Gastrocnemius medialis (tissue), 4 donors: ENCODE measurements at regions not wholly inside any gene's neighbourhood (a gene's known extent, or its start where the extent isn't known, plus 50 kb on each side); places are given as distances from the start of the nearest gene placed in this dataset.

Experiments
- ATAC-seq, 2 donors: fragments of 150-250 bp; one replicate each; pipeline ENCODE4 v1.9.1; 2016
- DNase-seq, 2 donors: peaks; one replicate each; pipeline ENCODE4 v3.0.0-alpha.2; 2019
- H3K27ac ChIP-seq, 4 donors: fragments of 200-600 bp; sonication (generic); 1 replicate in 1 of 4; 2 replicates in 3 of 4; pipeline ENCODE4 v1.5.1; 2016 to 2018; ENCODE audit warnings: mild to moderate bottlenecking in 2 of 4, moderate library complexity in 1 of 4
- H3K27me3 ChIP-seq, 3 donors: fragments of 200-600 bp; sonication (generic) in 2 of 3; 1 replicate in 1 of 3; 2 replicates in 2 of 3; pipeline versions ENCODE4 v1.5.1 to v1.6.0; 2016 to 2019; ENCODE audit warnings: mild to moderate bottlenecking in 1 of 3, moderate library complexity in 1 of 3
- H3K36me3 ChIP-seq, 2 donors: fragments of 200-600 bp; sonication (generic) in 1 of 2; one replicate each; pipeline ENCODE4 v1.5.1; 2017 to 2018
- H3K4me1 ChIP-seq, 2 donors: fragments of 200-600 bp; sonication (generic) in 1 of 2; one replicate each; pipeline ENCODE4 v1.5.1; 2016 to 2017; ENCODE audit warnings: mild to moderate bottlenecking in 2 of 2
- H3K4me3 ChIP-seq, 4 donors: fragments of 200-600 bp; sonication (generic) in 3 of 4; 1 replicate in 1 of 4; 2 replicates in 3 of 4; pipeline ENCODE4 v1.5.1; 2016 to 2019; ENCODE audit warnings: mild to moderate bottlenecking in 2 of 4
- H3K9me3 ChIP-seq, 3 donors: fragments of 200-600 bp; sonication (generic) in 2 of 3; 1 replicate in 1 of 3; 2 replicates in 2 of 3; pipeline ENCODE4 v1.5.1; 2016 to 2019
- POLR2A ChIP-seq, 2 donors: fragments of 450-650 bp; IDR thresholded peaks; one replicate each; pipeline ENCODE4 v1.6.1; 2017; ENCODE audit warnings: antibody characterized with exemption in 2 of 2, mild to moderate bottlenecking in 2 of 2, moderate library complexity in 2 of 2
- in situ Hi-C, 4 donors: fragments of 200-750 bp; cut with MboI; loops; one replicate each; pipeline versions ENCODE4 v1.15.0 to v1.8.0; 2017; ENCODE audit warnings: low sequenced_read_pairs in 4 of 4
- intact Hi-C: fragments of 100-400 bp; cut with DNase I; formaldehyde crosslinking; loops from one replicate; pipeline ENCODE4 v1.15.1; 2023; ENCODE audit warnings: low total_unique reads
- TF ChIP-seq, protein P1 (sequence below), 5 experiments: fragments of 450-650 bp in 3 of 5; fragments of 200-600 bp in 2 of 5; sonication (generic) in 2 of 5; IDR thresholded peaks in 4 of 5; conservative IDR thresholded peaks in 1 of 5; 1 replicate in 4 of 5; 2 replicates in 1 of 5; pipeline ENCODE4 v1.5.1; 2016 to 2019; ENCODE audit warnings: antibody characterized with exemption in 5 of 5, mild to moderate bottlenecking in 3 of 5, moderate library complexity in 3 of 5

DNA sequence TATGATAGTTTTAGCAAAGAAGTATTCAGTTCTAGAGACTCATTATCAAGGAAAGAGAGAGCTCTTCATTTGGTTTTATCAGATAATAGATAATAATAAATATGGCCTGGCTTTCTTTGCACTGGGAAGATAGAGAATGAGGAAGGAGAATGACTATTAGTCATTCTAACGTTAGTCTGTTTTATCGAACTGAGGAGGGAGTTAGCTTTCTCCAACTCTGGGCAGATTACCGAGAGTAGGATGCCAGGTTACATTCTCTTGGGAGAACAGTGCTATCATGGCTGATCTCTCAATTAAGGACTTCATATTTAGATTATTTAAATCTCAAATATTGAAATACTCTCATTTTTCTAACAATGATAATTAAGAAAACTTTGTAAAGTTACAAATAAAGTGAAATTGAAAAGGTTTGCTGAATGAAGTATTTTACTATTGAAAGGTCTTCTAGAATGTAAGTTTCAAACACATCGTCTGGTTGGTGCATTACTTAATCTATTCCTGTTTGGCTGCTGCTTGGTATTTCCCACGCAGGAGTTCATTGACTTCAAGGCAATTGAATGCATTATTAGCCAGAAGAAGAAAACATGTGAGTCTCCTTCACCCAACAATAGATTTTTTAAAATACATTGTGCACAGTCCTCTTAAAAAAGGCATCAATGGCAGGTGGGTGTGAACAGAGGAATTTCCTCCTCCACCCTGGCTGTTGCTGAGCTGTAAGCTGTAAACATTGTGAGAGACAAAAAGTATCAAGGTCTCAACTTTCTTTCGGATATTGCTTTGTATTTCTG, 140.8 kb downstream of the C9orf152 start:
- in situ Hi-C loops (loop anchor here in 1 of 4 donors (25.0 kb wide), 1 partner anchor 505 kb away; no protein-coding TSS in a partner anchor), intact Hi-C loops (no loop called here)
- DNase-seq (no peak), ATAC-seq (peak in 1 of 2 donors; percentile 42)
- no peaks in the 10 kb centered on the region for H3K9me3 ChIP-seq
- TF ChIP-seq POLR2A (IDR thresholded peaks at IDR 0.05), result no peak
- TF ChIP-seq, protein P1, sequence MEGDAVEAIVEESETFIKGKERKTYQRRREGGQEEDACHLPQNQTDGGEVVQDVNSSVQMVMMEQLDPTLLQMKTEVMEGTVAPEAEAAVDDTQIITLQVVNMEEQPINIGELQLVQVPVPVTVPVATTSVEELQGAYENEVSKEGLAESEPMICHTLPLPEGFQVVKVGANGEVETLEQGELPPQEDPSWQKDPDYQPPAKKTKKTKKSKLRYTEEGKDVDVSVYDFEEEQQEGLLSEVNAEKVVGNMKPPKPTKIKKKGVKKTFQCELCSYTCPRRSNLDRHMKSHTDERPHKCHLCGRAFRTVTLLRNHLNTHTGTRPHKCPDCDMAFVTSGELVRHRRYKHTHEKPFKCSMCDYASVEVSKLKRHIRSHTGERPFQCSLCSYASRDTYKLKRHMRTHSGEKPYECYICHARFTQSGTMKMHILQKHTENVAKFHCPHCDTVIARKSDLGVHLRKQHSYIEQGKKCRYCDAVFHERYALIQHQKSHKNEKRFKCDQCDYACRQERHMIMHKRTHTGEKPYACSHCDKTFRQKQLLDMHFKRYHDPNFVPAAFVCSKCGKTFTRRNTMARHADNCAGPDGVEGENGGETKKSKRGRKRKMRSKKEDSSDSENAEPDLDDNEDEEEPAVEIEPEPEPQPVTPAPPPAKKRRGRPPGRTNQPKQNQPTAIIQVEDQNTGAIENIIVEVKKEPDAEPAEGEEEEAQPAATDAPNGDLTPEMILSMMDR (IDR thresholded peaks at IDR 0.05 in 4 of 5, conservative IDR thresholded peaks at IDR 0.05 in 1 of 5), result no peak
- H3K27ac ChIP-seq, result peak overlapping the region; percentile 11 to 60 (median 16)
- H3K36me3 ChIP-seq, result no peaks in the 10 kb centered on the region
- H3K27me3 ChIP-seq, result no peaks in the 10 kb centered on the region
- no peak overlapping the region for H3K4me3 ChIP-seq
- H3K4me1 ChIP-seq, result peaks cover 18 to 38% of the 10 kb centered on the region in 2 donors

DNA sequence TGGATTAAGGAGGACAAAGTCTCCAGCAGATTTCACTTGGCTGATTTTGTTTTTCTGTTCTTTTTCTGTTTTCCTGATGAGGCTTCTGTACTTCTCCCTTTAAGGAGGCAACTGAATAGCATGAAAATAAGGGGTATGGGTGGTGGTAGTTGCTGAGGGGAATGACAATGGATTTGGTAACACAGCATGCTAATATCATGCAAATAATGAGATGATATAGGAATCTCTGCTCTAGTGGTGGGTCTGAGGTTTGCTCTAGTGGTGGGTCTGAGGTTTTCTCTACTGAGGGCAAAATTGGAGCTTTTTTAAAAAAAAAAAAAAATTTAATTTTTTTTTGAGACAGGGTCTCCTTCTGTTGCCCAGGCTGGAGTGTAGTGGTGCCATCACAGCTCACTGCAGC, 139.7 kb downstream of the C9orf152 start:
- in situ Hi-C loops, result loop anchor here in 1 of 4 donors (25.0 kb wide), 1 partner anchor 506 kb away; no protein-coding TSS in a partner anchor
- intact Hi-C loops, result no loop called here

DNA sequence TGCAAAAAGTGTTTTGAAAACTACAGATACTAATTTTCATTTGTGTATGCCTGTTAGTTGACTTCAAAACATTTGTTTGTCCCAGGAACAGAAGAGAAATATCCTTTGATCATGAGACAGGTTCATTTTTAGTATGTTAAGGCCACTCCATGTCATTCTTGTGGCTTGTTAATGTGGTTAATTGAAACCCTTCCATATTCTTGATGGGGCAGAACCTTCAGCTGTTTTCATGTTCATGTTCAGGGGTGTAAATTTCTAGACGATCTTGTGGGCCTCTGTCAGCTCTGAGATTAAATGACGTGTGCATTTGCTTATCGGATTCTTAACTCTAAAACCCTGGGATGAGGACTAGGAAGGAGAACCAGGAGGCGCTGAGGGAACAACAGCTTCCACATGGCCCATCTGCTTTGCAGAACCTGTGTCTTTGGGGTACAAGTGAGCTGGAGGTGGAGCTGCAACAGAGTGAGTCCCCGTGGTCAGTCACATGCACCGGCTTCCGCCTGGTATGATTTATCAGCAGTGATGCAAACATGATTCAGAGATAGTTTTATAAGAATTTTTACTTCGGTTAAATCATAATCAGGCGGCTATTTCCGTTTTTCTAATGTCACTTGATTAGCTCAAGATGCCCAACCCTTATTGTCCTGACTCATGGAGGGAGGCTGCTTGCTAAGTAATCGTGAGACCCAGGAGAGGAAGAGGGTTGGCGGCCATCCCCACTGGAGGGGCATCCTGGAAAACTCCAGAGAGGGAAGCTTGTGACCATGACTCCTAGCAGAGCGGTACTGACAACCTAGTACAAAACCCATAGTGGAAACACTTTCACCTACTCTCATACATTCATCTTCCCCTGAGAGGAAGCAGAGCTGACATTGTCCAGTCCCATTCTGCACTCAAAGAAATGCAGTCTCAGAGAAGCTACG, 138.4 kb downstream of the C9orf152 start:
- H3K4me1 ChIP-seq, result peaks cover 34 to 44% of the 10 kb centered on the region in 2 donors
- ATAC-seq, result peak; percentile 24 to 45
- no peak overlapping the region for H3K4me3 ChIP-seq
- no peak for TF ChIP-seq POLR2A (IDR thresholded peaks at IDR 0.05)
- TF ChIP-seq, protein P1 (IDR thresholded peaks at IDR 0.05 in 4 of 5, conservative IDR thresholded peaks at IDR 0.05 in 1 of 5), result no peak
- peak overlapping the region; percentile 18 to 60 (median 32) for H3K27ac ChIP-seq
- intact Hi-C loops (no loop called here), in situ Hi-C loops (loop anchor here in 1 of 4 donors (25.0 kb wide), 1 partner anchor 507 kb away; no protein-coding TSS in a partner anchor)
- H3K36me3 ChIP-seq, result no peaks in the 10 kb centered on the region
- H3K27me3 ChIP-seq, result no peaks in the 10 kb centered on the region
- no peak for DNase-seq
- H3K9me3 ChIP-seq, result no peaks in the 10 kb centered on the region

More for the DNA sequence above, 139.7 kb downstream of the C9orf152 start:
- Histone ChIP-seq H3K4me3 (no peak overlapping the region), H3K36me3 (no peaks in the 10 kb centered on the region), H3K27ac (peak overlapping the region in 3 of 4 donors; percentile 22 to 60 (median 36)), H3K27me3 (no peaks in the 10 kb centered on the region), H3K4me1 (peaks cover 27 to 47% of the 10 kb centered on the region in 2 donors), H3K9me3 (no peaks in the 10 kb centered on the region)
- DNase-seq (no peak), ATAC-seq (no peak)
- TF ChIP-seq, protein P1 (IDR thresholded peaks at IDR 0.05 in 4 of 5, conservative IDR thresholded peaks at IDR 0.05 in 1 of 5), result no peak
- TF ChIP-seq POLR2A (IDR thresholded peaks at IDR 0.05), result no peak

DNA sequence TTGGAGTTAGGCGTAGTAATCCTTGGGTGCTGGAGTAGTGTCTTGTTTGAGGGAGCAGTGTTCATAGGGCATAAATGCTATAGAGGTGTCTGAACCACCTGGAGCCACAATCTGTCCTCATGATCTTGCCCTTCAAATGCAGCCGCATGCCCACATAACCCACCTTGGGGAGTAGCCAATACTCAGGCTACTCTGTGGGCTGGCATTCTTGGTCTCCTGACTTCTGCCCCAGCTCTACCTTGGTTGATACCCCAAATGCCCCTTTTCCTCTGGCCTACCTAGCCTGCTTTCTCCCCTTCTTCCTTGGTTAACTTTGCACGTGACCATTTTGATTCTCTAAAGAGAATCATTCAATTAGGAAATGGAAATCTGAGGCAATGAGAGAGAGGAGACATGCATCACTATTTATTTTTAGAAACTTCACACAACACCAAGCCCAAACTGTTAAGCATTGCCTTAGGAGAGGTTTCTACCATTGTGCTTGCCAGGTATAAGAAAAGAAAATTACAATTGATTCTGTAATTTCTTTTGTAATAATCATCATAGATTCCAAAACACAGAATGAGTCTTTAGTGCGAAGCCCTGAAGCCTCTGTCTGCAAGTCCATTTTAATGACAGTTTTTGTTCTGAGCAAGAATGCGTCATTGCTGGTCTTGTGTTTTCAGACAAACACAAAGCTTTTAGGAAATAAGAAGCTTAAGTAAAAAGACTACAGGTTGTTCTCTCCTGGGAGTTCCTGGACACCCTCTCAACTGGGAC, 135.2 kb downstream of the C9orf152 start:
- no peak for TF ChIP-seq POLR2A (IDR thresholded peaks at IDR 0.05)
- TF ChIP-seq, protein P1 (IDR thresholded peaks at IDR 0.05 in 4 of 5, conservative IDR thresholded peaks at IDR 0.05 in 1 of 5), result no peak
- in situ Hi-C loops, result loop anchor here in 1 of 4 donors (25.0 kb wide), 1 partner anchor 510 kb away; no protein-coding TSS in a partner anchor
- H3K4me3 ChIP-seq, result no peak overlapping the region
- DNase-seq (no peak), ATAC-seq (peak; percentile 89 to 92)
- no peaks in the 10 kb centered on the region for H3K9me3 ChIP-seq
- peaks cover 23 to 24% of the 10 kb centered on the region in 2 donors for H3K4me1 ChIP-seq
- intact Hi-C loops, result no loop called here
- peak overlapping the region in 3 of 4 donors; percentile 38 to 63 (median 43) for H3K27ac ChIP-seq
- H3K27me3 ChIP-seq, result no peaks in the 10 kb centered on the region
- no peaks in the 10 kb centered on the region for H3K36me3 ChIP-seq
